PC-9 (cell line): ENCODE measurements at regions not wholly inside any gene's neighbourhood (a gene's known extent, or its start where the extent isn't known, plus 50 kb on each side); places are given as distances from the start of the nearest gene placed in this dataset.

Experiments
- CTCF ChIP-seq: fragments of 200-600 bp; sonication (generic); conservative IDR thresholded peaks from 2 replicates; pipeline ENCODE4 v1.6.1; 2017; ENCODE audit warnings: mixed run types, antibody characterized with exemption, mild to moderate bottlenecking, moderate library complexity
- EZH2 ChIP-seq: fragments of 200-600 bp; sonication (generic); IDR thresholded peaks from 2 replicates; pipeline ENCODE4 v1.8.0; 2017; ENCODE audit warnings: antibody characterized with exemption, low read depth

- no peak for TF ChIP-seq CTCF
- no peak for TF ChIP-seq EZH2
These were observed 482.1 kb downstream of the TMA16 start for GRCh38 chr4:163976588-163976987.
